Stimulated activated CD4-positive, alpha-beta T cell treated with anti-CD3 and anti-CD28 coated beads, TNF-alpha, amount 100 ng/mL, for 24 hours (primary cell): ENCODE measurements at regions not wholly inside any gene's neighbourhood (a gene's known extent, or its start where the extent isn't known, plus 50 kb on each side); places are given as distances from the start of the nearest gene placed in this dataset.
"Not testable (repeated sequence)": the region's sequence is repeated elsewhere in the genome, so short reads cannot be mapped to it uniquely, and the experiment has no call there.

Experiments
- DNase-seq, 3 experiments: peaks; one replicate each; pipeline ENCODE4 v3.0.0-alpha.2; 2020; ENCODE audit warnings: low read depth in 3 of 3

GRCh38 chr9:67708109-67708508 is 150.6 kb upstream of the ANKRD20A1 start:
- DNase-seq = not testable (repeated sequence)

- not testable (repeated sequence) for DNase-seq
Observed at GRCh38 chr9:67711429-67711828, 147.3 kb upstream of the ANKRD20A1 start.

GRCh38 chr9:67711931-67712330 is 146.8 kb upstream of the ANKRD20A1 start:
- not testable (repeated sequence) for DNase-seq

GRCh38 chr9:67712956-67713355 is 145.8 kb upstream of the ANKRD20A1 start:
- DNase-seq = not testable (repeated sequence)

- DNase-seq = peak in 2 of 3 experiments; percentile 30 to 32
Observed at GRCh38 chr9:67717830-67718388, 140.8 kb upstream of the ANKRD20A1 start.

DNA sequence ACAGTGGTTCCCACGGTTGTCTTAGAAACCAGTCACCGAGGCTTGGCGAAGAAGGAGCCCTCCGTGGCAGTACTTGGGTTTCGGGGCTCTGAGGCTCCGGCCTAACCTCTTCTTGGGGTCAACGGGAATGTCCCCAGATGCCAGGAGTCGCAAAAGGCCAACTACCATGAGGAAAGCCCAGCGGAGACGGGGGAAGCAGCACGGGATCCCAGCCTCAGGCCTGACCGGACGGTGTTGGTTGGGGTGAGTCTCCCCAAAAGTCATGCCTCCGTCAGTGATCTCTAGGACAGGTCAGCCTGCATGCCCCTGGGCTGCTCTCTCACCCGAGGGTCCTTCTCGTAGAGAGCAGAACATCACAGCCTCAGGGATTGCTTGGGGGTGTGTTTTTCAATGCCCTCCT is 138.2 kb upstream of the ANKRD20A1 start:
- DNase-seq = not testable (repeated sequence)

GRCh38 chr9:67722460-67723090 is 136.2 kb upstream of the ANKRD20A1 start:
- not testable (repeated sequence) for DNase-seq

DNA sequence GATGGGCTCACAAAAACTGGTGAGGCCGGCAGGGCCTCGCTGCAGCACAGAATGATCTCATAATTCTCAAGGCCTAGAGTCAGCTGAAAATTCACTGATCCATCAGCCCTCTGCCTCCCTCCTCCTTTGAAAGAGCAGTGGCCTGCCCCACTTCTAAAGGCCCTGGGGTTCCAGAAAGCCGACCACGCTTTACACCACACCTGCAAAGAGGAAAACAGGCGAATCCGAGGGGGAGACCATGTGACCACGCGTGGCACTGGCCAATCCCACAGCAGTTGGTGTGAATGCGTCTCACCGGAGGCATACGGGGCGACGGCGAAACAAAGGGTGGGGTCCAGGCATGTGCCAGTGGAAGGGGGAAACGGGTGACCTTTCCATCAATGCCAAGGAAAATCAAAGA is 135.5 kb upstream of the ANKRD20A1 start:
- not testable (repeated sequence) for DNase-seq

- DNase-seq = peak in 1 of 3 experiments; percentile 34
Observed at GRCh38 chr9:67724885-67725284, 133.8 kb upstream of the ANKRD20A1 start.

DNA sequence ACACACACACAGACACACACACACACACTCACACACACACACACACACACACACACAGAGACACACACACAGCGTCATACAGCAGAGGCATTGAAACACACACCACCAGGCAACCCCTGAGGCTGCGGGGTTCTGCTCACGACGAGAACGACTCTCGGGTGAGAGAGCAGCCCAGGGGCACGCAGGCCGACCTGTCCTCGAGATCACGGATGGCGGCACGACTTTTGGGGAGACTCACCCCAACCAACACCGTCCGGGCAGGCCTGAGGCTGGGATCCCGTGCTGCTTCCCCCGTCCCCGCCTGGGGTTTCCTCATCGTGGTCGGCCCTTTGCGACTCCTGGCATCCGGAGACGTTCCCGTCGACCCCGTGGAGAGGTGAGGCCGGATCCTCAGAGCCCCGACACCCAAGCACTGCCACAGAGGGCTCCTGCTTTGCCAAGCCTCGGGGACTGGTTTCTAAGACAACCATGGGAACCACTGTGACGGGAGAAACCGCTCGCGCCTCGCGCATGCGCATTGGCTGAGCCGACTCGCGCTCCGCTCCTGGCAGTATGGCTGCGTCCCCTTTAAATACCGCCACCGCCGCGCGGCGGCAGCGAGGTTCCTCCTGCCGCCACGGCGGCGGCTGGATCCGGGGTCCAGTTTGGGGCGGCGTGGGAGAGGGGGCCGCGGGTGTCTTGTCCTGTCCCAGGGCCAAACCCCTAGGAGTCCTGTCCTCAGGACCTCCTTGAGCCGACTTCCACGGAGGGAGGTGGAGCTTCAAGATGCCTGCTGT is 132.3 kb upstream of the ANKRD20A1 start:
- peak in 1 of 3 experiments; percentile 6 for DNase-seq

- DNase-seq = not testable (repeated sequence)
Observed at GRCh38 chr9:67763133-67763532, 95.6 kb upstream of the ANKRD20A1 start.

- not testable (repeated sequence) for DNase-seq
Observed at GRCh38 chr9:67771807-67772206, 86.9 kb upstream of the ANKRD20A1 start.

DNA sequence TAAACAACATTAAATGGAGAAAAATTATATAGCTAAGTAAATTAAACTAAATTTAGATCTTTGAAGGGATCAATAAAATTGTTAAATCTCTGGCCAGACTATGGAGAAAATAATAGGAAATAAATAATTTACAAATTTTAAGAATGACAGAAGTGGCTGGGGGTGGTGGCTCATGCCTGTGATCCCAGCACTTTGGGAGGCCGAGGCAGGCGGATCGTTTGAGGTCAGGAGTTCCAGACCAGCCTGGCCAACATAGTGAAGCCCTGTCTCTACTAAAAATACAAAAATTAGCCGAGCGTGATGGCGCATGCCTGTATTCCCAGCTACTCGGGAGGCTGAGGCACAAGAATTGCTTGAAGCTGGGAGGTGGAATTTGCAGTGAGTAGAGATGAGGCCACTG is 58.6 kb upstream of the ANKRD20A1 start:
- not testable (repeated sequence) for DNase-seq
